ENCODE measurements at regions not wholly inside any gene's neighbourhood (a gene's known extent, or its start where the extent isn't known, plus 50 kb on each side); places are given as distances from the start of the nearest gene placed in this dataset.

GRCh38 chr11:69431136-69431535 is 50.3 kb upstream of the LINC01488 start:
- DNase-seq (ENCODE audit: low spot score): no peak

All from globus pallidus (tissue), 1 donor.